H9 (cell line): ENCODE measurements at regions not wholly inside any gene's neighbourhood (a gene's known extent, or its start where the extent isn't known, plus 50 kb on each side); places are given as distances from the start of the nearest gene placed in this dataset.

ENCODE experiments used
- DNase-seq: peaks from one replicate; pipeline ENCODE4 v3.0.0-alpha.2; 2017
- H2AFZ ChIP-seq: one replicate; pipeline ENCODE4 v1.6.1; 2013; ENCODE audit warnings: mild to moderate bottlenecking, low read length, control low read depth, moderate library complexity
- H2AK5ac ChIP-seq: 2 replicates; pipeline ENCODE4 v1.6.1; 2013; ENCODE audit warnings: low read length, control low read depth, mixed read lengths; ENCODE audit not compliant: insufficient read length
- H2BK120ac ChIP-seq: one replicate; pipeline ENCODE4 v1.6.1; 2013; ENCODE audit warnings: low read depth, mild to moderate bottlenecking, low read length, control low read depth, inconsistent platforms; ENCODE audit not compliant: poor library complexity, severe bottlenecking
- H2BK12ac ChIP-seq: 2 replicates; pipeline ENCODE4 v1.6.1; 2013; ENCODE audit warnings: low read length, control low read depth, mixed read lengths, low read depth; ENCODE audit not compliant: insufficient read length
- H2BK15ac ChIP-seq: 2 replicates; pipeline ENCODE4 v1.6.1; 2013; ENCODE audit warnings: low read depth, low read length, control low read depth
- H2BK20ac ChIP-seq: one replicate; pipeline ENCODE4 v1.6.1; 2013; ENCODE audit warnings: low read depth, mild to moderate bottlenecking, low read length, control low read depth, inconsistent platforms; ENCODE audit not compliant: poor library complexity, severe bottlenecking
- H2BK5ac ChIP-seq: 2 replicates; pipeline ENCODE4 v1.6.1; 2013; ENCODE audit warnings: low read length, control low read depth, mixed read lengths; ENCODE audit not compliant: insufficient read length
- H3K14ac ChIP-seq: 2 replicates; pipeline ENCODE4 v1.6.1; 2013; ENCODE audit warnings: low read length, control low read depth; ENCODE audit not compliant: insufficient read depth
- H3K18ac ChIP-seq: 2 replicates; pipeline ENCODE4 v1.6.1; 2013; ENCODE audit warnings: low read depth, mild to moderate bottlenecking, mixed read lengths, low read length, control low read depth; ENCODE audit not compliant: insufficient read length
- H3K23ac ChIP-seq: 2 replicates; pipeline ENCODE4 v1.6.1; 2013; ENCODE audit warnings: low read length, control low read depth, mixed read lengths, low read depth; ENCODE audit not compliant: insufficient read length
- H3K23me2 ChIP-seq: 2 replicates; pipeline ENCODE4 v1.6.1; 2013; ENCODE audit warnings: low read depth, mild to moderate bottlenecking, mixed read lengths, low read length, control low read depth; ENCODE audit not compliant: insufficient read length, poor library complexity, severe bottlenecking
- H3K27ac ChIP-seq: 2 replicates; pipeline ENCODE4 v1.5.1; 2013; ENCODE audit warnings: low read length, control low read depth, mixed read lengths, low read depth; ENCODE audit not compliant: insufficient read length
- H3K27me3 ChIP-seq: 2 replicates; pipeline ENCODE4 v1.6.1; 2013; ENCODE audit warnings: low read length, control low read depth, inconsistent platforms; ENCODE audit not compliant: insufficient read depth
- H3K4ac ChIP-seq: 2 replicates; pipeline ENCODE4 v1.6.1; 2013; ENCODE audit warnings: low read depth, mild to moderate bottlenecking, control low read depth, inconsistent platforms, low read length, moderate library complexity
- H3K4me1 ChIP-seq: 2 replicates; pipeline ENCODE4 v1.6.1; 2013; ENCODE audit warnings: low read length, control low read depth, inconsistent platforms; ENCODE audit not compliant: insufficient read depth
- H3K4me2 ChIP-seq: 2 replicates; pipeline ENCODE4 v1.6.1; 2013; ENCODE audit warnings: low read length, control low read depth, mixed read lengths; ENCODE audit not compliant: insufficient read length, insufficient read depth
- H3K56ac ChIP-seq: 2 replicates; pipeline ENCODE4 v1.6.1; 2013; ENCODE audit warnings: low read depth, mild to moderate bottlenecking, mixed read lengths, low read length, control low read depth; ENCODE audit not compliant: insufficient read length
- H3K79me1 ChIP-seq: 2 replicates; pipeline ENCODE4 v1.6.1; 2013; ENCODE audit warnings: low read depth, mild to moderate bottlenecking, moderate library complexity, low read length, control low read depth, inconsistent platforms; ENCODE audit not compliant: insufficient read depth, poor library complexity, severe bottlenecking
- H3K79me2 ChIP-seq: 2 replicates; pipeline ENCODE4 v1.6.1; 2013; ENCODE audit warnings: low read length, control low read depth, inconsistent platforms; ENCODE audit not compliant: insufficient read depth
- H3K9ac ChIP-seq: 2 replicates; pipeline ENCODE4 v1.6.1; 2013; ENCODE audit warnings: low read length, control low read depth, mixed read lengths; ENCODE audit not compliant: insufficient read length; ENCODE audit errors: extremely low read depth
- H3K9me3 ChIP-seq: one replicate; pipeline ENCODE4 v1.6.1; 2013; ENCODE audit warnings: low read depth, low read length, inconsistent platforms; ENCODE audit not compliant: control insufficient read depth
- H3T11ph ChIP-seq: one replicate; pipeline ENCODE4 v1.6.1; 2013; ENCODE audit warnings: mild to moderate bottlenecking, low read length, control low read depth, inconsistent platforms
- H4K20me1 ChIP-seq: one replicate; pipeline ENCODE4 v1.6.1; 2013; ENCODE audit not compliant: control insufficient read depth, insufficient read length, insufficient read depth
- H4K5ac ChIP-seq: 2 replicates; pipeline ENCODE4 v1.6.1; 2013; ENCODE audit warnings: low read depth, mild to moderate bottlenecking, mixed read lengths, low read length, control low read depth; ENCODE audit not compliant: insufficient read length
- H4K8ac ChIP-seq: replicated peaks from 2 replicates; pipeline ENCODE4 v1.6.1; 2013; ENCODE audit warnings: low read length, control low read depth, mixed read lengths, low read depth; ENCODE audit not compliant: insufficient read length
- H4K91ac ChIP-seq: 2 replicates; pipeline ENCODE4 v1.6.1; 2013; ENCODE audit warnings: low read depth, mild to moderate bottlenecking, moderate library complexity, mixed read lengths, low read length, control low read depth; ENCODE audit not compliant: insufficient read length
- H3K27ac Mint-ChIP-seq, 3 experiments: 2 replicates in 2 of 3; 3 replicates in 1 of 3; pipeline ENCODE4 v1.8.0; 2020 to 2021; ENCODE audit warnings: mixed read lengths in 3 of 3, mild to moderate bottlenecking in 1 of 3, moderate library complexity in 1 of 3
- H3K27me3 Mint-ChIP-seq: 2 replicates; pipeline ENCODE4 v1.8.0; 2021; ENCODE audit warnings: low read depth, mild to moderate bottlenecking, moderate library complexity, mixed read lengths
- H3K36me3 Mint-ChIP-seq, 3 experiments: 2 replicates in 2 of 3; 3 replicates in 1 of 3; pipeline ENCODE4 v1.8.0; 2020 to 2021; ENCODE audit warnings: low read depth in 3 of 3, mixed read lengths in 3 of 3; ENCODE audit not compliant: insufficient read depth in 1 of 3
- H3K4me1 Mint-ChIP-seq, 2 experiments: 2 replicates each; pipeline ENCODE4 v1.8.0; 2020; ENCODE audit warnings: mixed read lengths in 2 of 2
- H3K4me3 Mint-ChIP-seq, 2 experiments: 2 replicates in 1 of 2; 3 replicates in 1 of 2; pipeline ENCODE4 v1.8.0; 2020 to 2021; ENCODE audit warnings: mild to moderate bottlenecking in 2 of 2, mixed read lengths in 2 of 2, moderate library complexity in 1 of 2
- H3K9me3 Mint-ChIP-seq, 2 experiments: 2 replicates in 1 of 2; 3 replicates in 1 of 2; pipeline ENCODE4 v1.8.0; 2020; ENCODE audit warnings: mild to moderate bottlenecking in 2 of 2, mixed read lengths in 2 of 2, moderate library complexity in 1 of 2
- CTCF ChIP-seq: fragments of 200-600 bp; sonication (generic); conservative IDR thresholded peaks from 3 replicates; pipeline ENCODE4 v1.8.0; 2021; ENCODE audit warnings: antibody characterized with exemption, mild to moderate bottlenecking

- no peak for TF ChIP-seq CTCF
- no peak overlapping the region for H3K27ac ChIP-seq
Observed at GRCh38 chr1:168949672-168950071, 156.8 kb upstream of the ATP1B1 start.

More at GRCh38 chr1:168949672-168950071, 156.8 kb upstream of the ATP1B1 start:
- Histone ChIP-seq H3K27me3 (no peaks in the 10 kb centered on the region), H4K20me1 (no peaks in the 10 kb centered on the region), H2BK20ac (no peak overlapping the region), H3K4me1 (no peaks in the 10 kb centered on the region), H3K56ac (no peak overlapping the region), H3T11ph (no peak overlapping the region), H3K9me3 (no peaks in the 10 kb centered on the region), H2BK15ac (no peak overlapping the region), H3K23me2 (no peaks in the 10 kb centered on the region), H3K14ac (no peak overlapping the region), H3K79me2 (no peaks in the 10 kb centered on the region), H2BK5ac (no peak overlapping the region), H2AK5ac (no peak overlapping the region), H3K4me2 (no peak overlapping the region), H2BK12ac (no peak overlapping the region), H2BK120ac (no peak overlapping the region), H3K23ac (no peak overlapping the region), H3K4ac (no peak overlapping the region), H3K18ac (no peak overlapping the region), H4K91ac (no peak overlapping the region), H4K5ac (no peak overlapping the region), H4K8ac (no peak overlapping the region), H3K9ac (no peak overlapping the region), H2AFZ (no peak overlapping the region), H3K79me1 (no peaks in the 10 kb centered on the region)
- DNase-seq, result no peak
- Mint-ChIP-seq H3K4me3 (no peak overlapping the region), H3K9me3 (no peaks in the 10 kb centered on the region; a peak in 1 of 5 replicates), H3K36me3 (no peaks in the 10 kb centered on the region), H3K4me1 (no peaks in the 10 kb centered on the region), H3K27ac (no peak overlapping the region), H3K27me3 (peaks cover 10% of the 10 kb centered on the region)
